ENCODE measurements at regions not wholly inside any gene's neighbourhood (a gene's known extent, or its start where the extent isn't known, plus 50 kb on each side); places are given as distances from the start of the nearest gene placed in this dataset.

- TF ChIP-seq EZH2 (IDR thresholded peaks at IDR 0.05) (no peak), EZH2phosphoT487 (IDR thresholded peaks at IDR 0.05) (no peak)
- TF ChIP-seq, protein P1, sequence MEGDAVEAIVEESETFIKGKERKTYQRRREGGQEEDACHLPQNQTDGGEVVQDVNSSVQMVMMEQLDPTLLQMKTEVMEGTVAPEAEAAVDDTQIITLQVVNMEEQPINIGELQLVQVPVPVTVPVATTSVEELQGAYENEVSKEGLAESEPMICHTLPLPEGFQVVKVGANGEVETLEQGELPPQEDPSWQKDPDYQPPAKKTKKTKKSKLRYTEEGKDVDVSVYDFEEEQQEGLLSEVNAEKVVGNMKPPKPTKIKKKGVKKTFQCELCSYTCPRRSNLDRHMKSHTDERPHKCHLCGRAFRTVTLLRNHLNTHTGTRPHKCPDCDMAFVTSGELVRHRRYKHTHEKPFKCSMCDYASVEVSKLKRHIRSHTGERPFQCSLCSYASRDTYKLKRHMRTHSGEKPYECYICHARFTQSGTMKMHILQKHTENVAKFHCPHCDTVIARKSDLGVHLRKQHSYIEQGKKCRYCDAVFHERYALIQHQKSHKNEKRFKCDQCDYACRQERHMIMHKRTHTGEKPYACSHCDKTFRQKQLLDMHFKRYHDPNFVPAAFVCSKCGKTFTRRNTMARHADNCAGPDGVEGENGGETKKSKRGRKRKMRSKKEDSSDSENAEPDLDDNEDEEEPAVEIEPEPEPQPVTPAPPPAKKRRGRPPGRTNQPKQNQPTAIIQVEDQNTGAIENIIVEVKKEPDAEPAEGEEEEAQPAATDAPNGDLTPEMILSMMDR (IDR thresholded peaks at IDR 0.05): no peak
Measured at GRCh38 chr5:171534043-171534895, 114.8 kb downstream of the FGF18 start.

Measured in neural progenitor cell (in vitro differentiated cells).